GM21717 (cell line): ENCODE measurements at regions not wholly inside any gene's neighbourhood (a gene's known extent, or its start where the extent isn't known, plus 50 kb on each side); places are given as distances from the start of the nearest gene placed in this dataset.
A peak's percentile ranks its signal among the peaks of the same experiment; 100 is the strongest.

Experiments
- ATAC-seq: cut with Tn5 transposase; IDR thresholded peaks from one replicate; pipeline ENCODE4 v1.9.1; 2021; ENCODE audit warnings: mild to moderate bottlenecking, moderate library complexity; ENCODE audit not compliant: unreplicated experiment

DNA sequence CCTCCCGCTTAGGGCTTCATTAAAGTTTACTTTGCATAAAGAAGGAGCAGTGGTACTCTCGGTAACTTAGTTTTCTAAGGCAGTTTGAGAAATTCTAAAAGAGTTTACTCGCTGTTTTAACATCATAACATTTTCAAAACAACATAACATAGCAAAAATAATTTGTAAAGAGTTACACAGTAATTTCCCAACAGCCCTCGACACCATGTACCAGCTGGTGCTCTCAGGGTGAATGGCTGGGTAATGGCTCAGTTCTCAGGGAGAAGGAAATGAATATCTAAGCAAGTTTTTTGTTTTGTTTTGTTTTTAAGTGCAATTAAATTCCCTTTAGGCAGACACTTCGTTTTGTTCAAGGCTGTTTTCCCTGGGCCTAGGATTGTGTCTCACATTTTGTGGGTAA lies 435.3 kb downstream of the C4orf33 start:
- ATAC-seq: no peak

DNA sequence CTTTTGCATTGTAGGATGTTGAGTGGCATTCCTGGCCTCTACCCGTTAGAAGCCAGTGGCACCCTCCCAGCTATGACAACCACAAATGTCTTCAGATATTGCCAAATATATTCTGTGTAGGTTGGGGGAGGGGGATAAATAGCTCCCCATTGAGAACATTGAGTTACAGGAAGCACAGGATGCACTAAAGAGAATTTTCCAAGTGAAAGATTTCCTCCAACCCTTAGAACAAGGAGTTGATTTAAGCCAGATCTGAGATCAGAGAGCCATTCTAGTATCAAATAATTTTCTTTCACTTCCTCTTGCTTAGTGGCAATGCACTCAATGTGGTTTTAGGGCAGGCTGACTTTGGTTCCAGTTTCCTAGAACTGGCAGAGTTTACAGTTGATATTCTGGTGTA lies 436.6 kb downstream of the C4orf33 start:
- ATAC-seq: peak; percentile 99

DNA sequence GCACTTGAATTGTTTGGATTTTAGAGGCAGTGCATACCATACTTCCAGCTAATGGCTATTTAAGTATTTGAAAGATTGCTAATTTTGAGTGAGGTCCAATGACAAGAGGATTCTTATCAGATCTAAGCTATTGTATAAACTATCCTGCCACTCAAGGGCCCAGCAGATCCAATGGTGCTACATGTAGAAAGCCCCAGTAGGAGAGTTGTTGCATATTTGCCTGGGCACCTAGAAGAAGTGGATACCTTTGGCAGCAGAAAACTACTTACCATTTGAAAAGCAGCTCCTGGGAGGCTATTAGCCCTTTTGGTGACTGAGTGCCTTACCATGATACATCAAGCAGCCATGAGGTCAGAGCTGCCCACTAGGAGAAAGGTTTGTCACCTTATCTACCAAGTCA lies 447.3 kb downstream of the C4orf33 start:
- ATAC-seq: no peak

DNA sequence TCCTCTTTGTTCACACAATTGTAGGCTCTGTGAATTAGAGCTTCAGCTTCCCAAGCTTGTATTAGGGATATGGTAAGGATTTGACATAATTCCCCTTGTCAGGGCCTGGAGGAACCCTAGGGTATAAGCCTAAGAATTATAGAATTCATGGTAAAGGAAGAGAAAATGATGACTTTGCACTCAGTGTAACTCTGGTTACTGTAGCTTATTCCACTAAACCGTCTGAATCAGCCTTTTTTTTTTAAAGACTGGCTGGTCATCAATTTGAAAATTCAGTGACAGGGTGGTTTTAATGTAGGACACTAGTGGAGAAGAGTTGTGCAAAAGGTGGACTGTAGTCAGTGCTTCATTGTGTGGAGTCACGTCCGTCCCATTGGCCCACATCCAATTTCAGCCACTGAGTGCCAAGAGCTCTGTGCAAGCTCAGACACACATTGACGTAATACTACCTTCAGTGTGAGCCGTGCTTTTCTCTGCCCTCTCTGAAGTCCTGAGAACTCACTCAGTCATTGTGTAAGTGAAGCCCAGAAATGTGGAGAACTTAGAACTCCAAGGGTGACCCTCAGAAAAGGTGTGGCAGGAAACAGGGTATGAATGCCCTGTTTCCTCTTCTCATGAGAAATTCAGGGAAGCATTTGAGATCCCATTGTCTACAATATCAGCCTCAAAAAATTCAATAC lies 449.8 kb downstream of the C4orf33 start:
- no peak for ATAC-seq

DNA sequence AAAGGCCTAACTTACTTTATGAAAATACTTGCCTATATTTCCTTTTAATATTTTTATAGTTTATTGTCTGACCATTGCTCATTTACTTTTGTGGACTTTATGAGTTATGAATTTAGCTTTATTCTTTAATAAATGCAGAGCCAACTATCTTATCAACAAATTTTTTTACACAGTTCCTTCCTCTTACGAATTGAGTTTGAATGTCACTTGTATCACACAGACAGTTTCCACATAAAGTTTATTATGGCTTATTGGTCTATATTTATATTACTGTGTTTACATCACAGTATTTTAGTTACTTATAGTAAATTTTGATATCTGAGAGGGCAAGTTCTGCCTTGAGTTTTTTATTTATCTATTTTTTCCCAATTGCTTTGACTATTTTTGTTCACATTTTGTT lies 450.6 kb downstream of the C4orf33 start:
- ATAC-seq: no peak

DNA sequence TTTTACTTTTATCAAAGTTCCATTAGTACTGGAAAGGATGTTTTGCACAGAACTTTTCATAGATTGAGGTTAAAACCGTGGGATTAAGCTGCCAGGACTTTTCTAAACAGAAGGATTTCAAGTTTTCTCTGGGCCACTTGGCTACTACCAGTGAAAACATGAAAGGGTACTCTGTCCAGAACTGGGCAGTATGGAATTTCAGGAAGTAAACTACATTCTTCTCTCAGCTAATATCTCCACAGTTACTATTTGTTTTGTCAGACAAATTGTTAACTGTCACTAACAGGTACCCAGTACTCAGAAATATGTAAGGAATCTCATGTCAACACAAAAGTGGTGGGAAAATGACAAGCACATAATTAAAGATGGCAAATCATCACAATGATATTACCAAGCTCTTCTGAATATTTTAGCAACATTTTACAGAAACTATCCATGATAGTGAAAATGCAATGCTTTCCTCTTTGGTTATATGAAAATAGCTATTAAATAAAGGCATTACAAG lies 454.4 kb downstream of the C4orf33 start:
- ATAC-seq: no peak

DNA sequence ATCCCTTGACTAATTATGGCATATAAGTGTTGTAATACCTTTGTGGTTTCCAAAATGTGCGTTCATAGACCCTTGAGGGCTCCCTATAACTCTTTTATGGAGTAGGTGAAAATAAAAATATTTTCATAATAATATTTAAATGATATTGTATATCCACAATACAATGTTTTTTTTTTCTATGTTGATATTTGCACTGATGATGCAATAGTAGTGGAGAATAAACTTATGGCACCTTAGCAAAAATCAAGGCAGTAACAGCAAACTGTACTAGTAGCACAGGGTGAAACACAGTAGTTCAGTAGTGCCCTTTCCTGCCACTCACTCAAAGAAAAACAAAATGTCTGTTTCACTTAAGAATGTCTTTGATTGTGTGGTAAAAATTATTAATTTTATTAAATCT lies 465.3 kb downstream of the C4orf33 start:
- no peak for ATAC-seq

DNA sequence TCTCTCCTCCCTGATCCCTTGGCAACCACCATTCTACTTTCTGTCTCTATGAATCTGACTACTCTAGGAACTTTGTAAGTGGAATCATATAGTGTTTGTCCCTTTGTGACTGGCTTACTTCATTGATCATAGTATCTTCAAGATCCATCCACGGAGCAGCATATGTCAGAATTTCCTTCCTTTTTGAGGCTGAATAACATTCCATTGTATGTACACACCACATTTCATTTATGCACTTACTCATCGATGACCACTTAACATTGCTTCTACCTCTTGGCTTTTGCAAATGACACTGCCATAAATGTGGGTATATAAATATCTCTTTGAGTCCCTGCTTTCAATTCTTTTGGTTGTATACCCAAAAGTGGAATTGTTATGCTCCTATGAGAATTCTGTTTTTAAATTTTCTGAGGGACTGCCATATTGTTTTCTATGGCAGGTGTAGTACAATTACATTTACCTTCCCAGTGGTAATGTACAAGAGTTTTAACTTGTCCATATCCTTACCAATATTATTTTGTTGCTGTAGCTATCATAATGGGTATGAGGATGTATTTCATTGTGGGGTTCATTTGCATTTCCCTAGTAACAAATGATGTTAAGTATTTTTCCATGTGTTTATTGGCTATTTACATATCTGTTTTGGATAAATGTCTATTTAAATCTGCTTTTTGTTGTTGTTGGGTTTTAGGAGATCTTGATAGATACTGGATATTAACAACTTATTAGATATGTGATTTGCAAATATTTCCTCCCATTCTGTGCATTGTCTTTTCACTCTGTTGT lies 466.1 kb downstream of the C4orf33 start:
- no peak for ATAC-seq

DNA sequence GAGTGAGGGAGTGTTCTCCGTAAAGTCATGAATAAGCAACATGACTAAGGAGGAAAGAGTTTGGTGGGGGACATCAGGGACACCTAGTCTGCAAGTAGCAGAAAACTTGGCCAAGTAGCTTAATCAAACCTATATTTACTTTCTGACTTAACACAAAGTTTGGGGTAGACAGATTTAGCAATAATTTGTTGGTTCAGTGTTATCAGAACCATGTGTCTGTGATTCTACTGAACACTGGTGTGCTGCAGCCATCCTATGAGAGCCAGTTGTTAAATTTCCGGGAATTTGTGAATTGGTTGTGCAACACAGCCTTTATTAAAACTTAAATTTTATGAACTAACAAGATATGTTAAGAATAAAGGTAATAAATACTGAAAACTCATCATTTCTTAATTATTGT lies 469.3 kb downstream of the C4orf33 start:
- ATAC-seq: no peak

DNA sequence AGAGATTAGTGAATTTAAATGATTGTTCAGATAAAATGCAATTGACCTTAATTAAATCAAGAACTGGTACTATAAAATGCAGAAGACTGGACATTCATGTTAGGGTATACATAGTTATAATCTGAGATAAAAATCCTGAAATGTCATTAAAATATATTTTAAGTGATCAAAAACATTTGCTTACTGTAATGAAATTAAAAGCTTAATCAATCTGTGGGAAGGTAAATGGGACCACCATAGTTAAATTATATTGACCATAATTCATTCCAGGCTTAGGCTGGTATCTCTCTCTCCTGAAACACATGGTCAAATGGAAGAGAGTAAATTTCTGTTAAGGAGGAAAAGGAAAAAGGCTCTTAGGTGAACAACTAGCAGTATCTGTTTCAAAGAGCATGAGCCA lies 474.4 kb downstream of the C4orf33 start:
- no peak for ATAC-seq

DNA sequence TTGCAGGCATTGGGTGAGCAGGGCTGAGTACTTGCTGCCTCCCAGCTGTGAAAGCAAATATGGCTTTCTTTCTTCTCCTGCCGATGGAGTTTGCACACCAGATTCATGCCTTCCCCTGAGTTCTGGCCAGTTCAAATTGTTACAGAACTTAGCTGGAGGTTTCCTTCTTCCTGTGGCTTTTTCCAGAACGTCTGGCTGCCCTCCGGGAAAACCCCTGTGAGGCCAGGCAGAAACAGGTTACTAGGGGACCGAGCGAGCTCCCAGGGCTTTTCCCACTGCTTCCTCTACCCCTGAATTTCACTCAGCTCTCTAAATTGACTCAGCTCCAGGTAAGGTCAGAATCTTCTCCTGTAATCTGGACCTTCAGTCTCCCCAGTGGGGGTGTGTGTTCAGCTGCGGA lies 482.4 kb downstream of the C4orf33 start:
- ATAC-seq: no peak

DNA sequence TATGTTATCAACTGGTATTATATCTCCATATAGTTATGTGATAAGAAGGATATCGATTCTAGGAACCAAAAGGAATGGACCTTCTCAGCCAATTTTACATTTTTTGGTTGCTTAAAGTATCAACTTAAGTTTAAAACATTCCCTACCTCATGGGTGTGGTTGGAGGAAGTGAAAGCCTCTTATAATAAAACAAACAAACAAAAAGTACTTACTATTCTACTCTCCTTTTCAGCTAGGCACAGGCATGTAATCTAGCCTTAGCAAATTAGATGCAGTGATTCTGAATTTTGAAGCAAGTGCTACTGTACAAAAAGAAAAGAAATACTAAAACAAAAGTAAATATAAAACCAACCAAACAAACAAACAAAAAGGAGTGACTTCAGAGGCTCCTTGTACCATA lies 485.4 kb downstream of the C4orf33 start:
- no peak for ATAC-seq

DNA sequence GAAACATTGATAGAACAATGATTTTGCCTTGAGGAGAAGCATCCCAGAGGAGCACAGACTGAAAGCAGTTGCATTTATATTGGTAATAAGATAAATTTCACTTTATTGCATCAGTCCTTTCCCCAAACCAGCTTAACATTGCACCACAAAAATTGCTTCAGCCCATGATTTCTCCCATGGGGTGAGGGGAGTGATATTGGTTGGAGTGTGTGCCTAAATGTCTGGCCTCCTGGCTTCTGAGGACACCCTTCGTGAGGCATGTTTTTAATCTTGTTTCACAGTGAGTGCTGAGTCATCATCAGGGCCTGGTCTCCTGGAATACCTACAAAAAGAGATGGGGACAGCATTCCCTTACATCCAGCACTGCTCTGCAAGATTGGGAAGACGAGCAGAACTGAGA lies 487.9 kb downstream of the C4orf33 start:
- ATAC-seq: no peak

DNA sequence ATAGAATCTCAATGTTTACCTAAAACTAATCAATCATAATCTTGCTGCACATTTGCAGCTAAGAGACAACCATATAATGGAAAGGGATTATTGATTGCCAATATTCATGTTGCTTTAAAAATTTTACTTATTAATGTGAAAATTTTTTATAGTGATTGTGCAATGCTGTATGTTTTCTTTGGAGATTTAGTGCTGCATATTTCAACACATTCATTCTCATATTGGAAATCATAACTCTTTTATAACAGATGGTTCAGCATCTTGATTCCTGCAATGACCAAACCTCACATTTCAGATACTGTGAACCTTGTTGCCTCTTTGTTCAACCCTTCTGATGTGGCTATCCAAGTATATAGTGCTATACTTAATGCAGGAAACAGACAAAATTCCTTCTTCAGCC lies 502.6 kb downstream of the C4orf33 start:
- no peak for ATAC-seq

DNA sequence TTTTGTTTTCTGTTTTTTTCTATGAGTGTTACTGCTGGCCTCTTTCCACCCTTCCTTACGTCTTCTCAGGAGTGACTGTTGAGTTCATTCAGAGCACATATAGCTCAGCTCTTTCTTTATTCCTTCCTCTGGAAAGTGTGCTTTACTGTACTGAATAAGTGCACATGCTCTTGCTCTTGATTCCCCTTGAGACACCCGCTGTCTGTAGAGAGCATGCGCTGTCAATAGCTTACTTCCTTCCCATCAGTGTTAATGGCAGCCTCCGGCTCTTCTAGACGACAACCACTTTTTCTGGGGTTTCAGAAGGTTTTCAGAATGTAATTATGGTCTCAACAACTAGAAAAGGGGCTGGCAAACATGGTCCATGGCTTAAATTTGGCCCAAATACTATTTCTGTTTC lies 504.9 kb downstream of the C4orf33 start:
- ATAC-seq: no peak

DNA sequence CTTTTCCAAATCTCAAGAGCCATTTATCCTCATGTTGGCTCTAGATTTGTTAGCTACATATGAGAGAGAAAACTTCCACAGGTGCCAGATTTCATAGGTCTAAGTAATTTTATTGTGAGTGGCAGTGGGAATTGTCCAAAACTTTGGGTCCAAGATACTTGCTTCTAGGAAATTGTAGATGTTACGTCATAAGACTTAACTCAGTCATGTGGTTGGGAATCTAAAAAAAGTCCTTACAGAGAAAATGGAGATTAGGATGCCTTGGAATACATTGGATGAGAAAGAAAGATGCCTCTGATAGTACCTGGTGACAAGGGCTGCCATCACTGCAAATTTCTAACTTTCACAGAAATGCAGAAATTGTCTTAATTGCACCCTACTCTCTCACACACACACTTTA lies 506.5 kb downstream of the C4orf33 start:
- ATAC-seq: no peak

DNA sequence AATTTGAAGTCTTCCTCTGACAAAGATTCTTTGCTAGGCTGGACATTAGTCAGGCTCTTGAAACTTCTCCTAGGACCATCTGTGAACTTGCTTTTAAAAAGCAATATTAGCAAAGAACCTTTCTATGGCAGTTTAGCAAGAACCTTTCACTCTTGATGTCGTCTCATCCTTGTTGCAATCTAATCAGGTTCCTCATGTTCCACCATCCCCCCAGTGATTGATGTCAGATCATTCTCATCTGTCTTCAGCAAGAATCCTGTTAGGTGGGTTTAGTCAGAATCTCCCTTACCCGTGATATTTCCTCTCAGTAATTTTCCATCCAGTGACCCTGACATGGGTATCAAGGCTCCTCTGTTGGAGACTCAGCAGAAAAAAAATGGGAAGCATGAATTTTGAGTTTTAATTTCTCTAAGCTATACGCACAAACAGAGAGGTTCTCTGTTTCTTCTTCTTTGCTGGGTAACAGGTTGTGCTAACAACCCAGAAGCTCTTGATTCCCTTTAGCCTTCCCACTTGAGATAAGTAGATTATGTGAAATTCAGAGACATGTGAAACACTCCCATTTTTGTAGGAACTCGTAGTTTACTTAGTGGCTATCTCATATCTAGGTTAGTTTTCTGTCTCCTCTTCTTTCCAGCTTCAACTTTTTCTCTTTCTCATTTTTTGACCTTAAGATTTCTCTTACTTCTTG lies 507.4 kb downstream of the C4orf33 start:
- no peak for ATAC-seq

DNA sequence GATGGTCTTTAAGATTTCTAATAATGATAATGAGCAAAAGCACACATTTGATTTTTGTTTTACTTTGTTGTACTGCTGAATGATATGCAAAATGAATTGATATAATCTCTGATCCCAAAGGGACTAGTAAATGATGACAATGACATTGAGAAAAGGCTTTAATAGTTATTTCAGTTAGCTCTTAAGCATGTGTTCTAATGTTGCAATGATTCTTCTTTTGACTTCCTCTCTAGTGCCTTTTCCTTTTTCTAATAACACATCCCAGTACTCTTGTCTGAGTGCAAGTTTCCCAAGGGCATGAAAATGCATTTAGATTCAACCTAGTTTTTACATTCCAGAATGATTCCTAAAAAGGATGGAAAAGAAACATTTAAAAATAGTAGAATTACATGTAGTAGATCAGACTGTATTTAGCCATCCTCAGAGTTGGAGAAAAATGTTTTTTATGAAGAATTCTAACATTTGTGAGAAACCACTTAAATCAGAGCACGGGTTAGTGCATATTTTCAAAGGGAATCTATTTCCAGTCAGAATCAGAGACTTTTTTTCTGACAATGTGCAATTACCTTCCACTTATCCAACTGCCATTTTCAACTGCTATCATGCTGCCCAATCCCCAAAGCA lies 508.8 kb downstream of the C4orf33 start:
- ATAC-seq: no peak

DNA sequence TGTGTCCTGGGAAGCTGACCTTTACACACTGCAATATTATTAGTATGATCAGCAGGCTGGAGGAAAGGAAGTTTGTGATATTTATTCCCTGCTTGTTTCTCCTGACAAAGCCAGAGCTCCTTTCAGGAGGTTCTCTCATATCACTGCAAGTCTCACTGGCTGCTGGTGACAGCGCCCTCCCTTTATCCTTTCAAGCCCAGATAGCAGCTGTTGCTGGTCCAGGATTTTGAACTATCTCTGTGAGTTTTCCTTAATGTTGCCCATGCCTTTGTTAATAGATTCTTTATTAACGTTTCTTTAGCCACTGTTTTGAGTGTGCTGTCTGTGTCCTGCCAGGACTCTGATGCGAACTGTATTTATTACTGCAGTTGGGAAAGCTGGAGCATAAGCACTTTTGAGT lies 518.7 kb downstream of the C4orf33 start:
- ATAC-seq: no peak

DNA sequence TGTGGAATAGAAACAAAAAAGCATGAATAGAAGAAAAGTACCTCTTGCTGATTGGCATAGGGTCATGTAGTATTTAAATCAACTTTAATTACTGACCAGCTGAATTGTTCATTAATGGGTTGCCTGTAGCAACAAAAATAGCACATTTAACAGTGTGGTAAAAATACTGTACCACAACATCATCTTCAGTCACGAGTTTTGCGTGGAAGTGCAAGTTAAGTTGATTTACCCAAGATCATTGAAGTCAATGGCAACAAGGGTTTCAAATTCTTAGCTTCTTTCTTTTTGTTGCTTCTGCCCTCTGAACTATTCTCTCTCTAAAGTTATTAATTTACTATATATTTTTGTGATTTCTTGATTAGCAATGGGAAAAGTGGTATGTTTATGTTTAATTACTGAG lies 526.6 kb downstream of the C4orf33 start:
- ATAC-seq: no peak

DNA sequence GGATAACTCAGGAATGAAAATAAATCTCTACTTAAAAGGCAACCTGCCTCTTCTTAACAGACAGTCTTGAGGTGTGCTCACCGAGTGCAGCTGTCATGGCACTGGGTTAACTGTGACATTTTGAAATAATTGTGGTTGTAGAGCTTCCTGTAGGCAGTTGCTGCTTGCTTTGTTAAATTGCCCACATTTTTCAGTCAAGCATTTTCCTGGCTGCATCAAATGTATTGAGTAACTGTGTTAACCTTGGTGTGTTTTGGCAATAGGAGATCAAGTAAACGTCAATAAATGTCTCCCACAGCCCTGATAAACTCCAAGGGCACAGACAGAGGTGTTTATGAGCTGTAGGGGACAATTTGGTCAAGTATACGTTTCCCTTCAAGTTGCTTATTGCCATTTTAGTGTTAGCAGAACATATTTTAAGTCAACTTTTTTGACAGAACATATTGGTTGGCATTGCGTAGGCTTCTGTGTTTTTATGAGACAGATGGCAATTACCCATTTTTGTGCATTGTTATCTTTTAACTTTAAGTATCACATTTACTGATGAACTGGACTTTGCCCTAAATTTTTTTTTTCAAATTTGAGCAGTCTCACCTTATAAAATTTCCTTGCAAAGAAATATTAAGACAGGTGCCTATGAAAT lies 527.4 kb downstream of the C4orf33 start:
- no peak for ATAC-seq
